IMR-90 (cell line): ENCODE measurements at regions not wholly inside any gene's neighbourhood (a gene's known extent, or its start where the extent isn't known, plus 50 kb on each side); places are given as distances from the start of the nearest gene placed in this dataset.

Source experiments
- ATAC-seq: fragments of 200-7000 bp; cut with Tn5 transposase; 2 replicates; pipeline ENCODE4 v1.9.1; 2020; ENCODE audit warnings: low read depth, mild to moderate bottlenecking, moderate library complexity
- BruUV-seq: library from RNA; stranded (reverse); fragments of 400-500 nt; replicated peaks from 2 replicates; lab custom pipeline; 2021; lab: Mats Ljungman, UMichigan
- CTCF ChIA-PET: fragments of 300-600 bp; formaldehyde crosslinking; extraction: SDS; loops from one replicate; lab custom pipeline; 2021; ENCODE audit warnings: antibody characterized with exemption; lab: Yijun Ruan, JAX
- POLR2A ChIA-PET: fragments of 300-600 bp; sonication (Branson Sonifier 250); formaldehyde crosslinking; loops from one replicate; lab custom pipeline; 2022; ENCODE audit warnings: antibody characterized with exemption; ENCODE audit not compliant: unreplicated experiment; lab: Charles Lee
- DNase-seq: peaks from one replicate; pipeline ENCODE4 v3.0.0; 2013
- H2AFZ ChIP-seq: replicated peaks from 2 replicates; pipeline ENCODE3; 2013; ENCODE audit warnings: low read length, mild to moderate bottlenecking; ENCODE audit not compliant: poor library complexity
- H2AK5ac ChIP-seq: 2 replicates; pipeline ENCODE4 v1.6.1; 2013; ENCODE audit warnings: low read depth, low read length, inconsistent platforms
- H2AK9ac ChIP-seq: replicated peaks from 2 replicates; pipeline ENCODE3; 2013; ENCODE audit warnings: mild to moderate bottlenecking, low read depth, low read length, moderate library complexity; ENCODE audit not compliant: poor library complexity
- H2BK120ac ChIP-seq: 2 replicates; pipeline ENCODE4 v1.6.1; 2013; ENCODE audit warnings: low read depth, low read length, inconsistent platforms
- H2BK15ac ChIP-seq: 3 replicates; pipeline ENCODE4 v1.6.1; 2013; ENCODE audit warnings: low read depth, low read length, inconsistent platforms
- H2BK20ac ChIP-seq: 2 replicates; pipeline ENCODE4 v1.6.1; 2013; ENCODE audit warnings: low read depth, mild to moderate bottlenecking, inconsistent platforms, low read length, moderate library complexity
- H2BK5ac ChIP-seq: 2 replicates; pipeline ENCODE4 v1.6.1; 2013; ENCODE audit warnings: mild to moderate bottlenecking, low read depth, low read length, inconsistent platforms; ENCODE audit not compliant: poor library complexity, severe bottlenecking
- H3K14ac ChIP-seq: replicated peaks from 2 replicates; pipeline ENCODE4 v1.6.1; 2013; ENCODE audit warnings: low read depth, low read length, inconsistent platforms
- H3K18ac ChIP-seq: 2 replicates; pipeline ENCODE4 v1.6.1; 2013; ENCODE audit warnings: low read depth, low read length, control low read depth
- H3K23ac ChIP-seq: 2 replicates; pipeline ENCODE4 v1.6.1; 2013; ENCODE audit warnings: low read depth, low read length, inconsistent platforms
- H3K27ac ChIP-seq: 2 replicates; pipeline ENCODE4 v1.5.1; 2013; ENCODE audit warnings: mild to moderate bottlenecking, control low read depth, low read length; ENCODE audit not compliant: insufficient read depth
- H3K27me3 ChIP-seq: 2 replicates; pipeline ENCODE4 v1.6.1; 2013; ENCODE audit warnings: low read length; ENCODE audit not compliant: control insufficient read depth, insufficient read depth
- H3K36me3 ChIP-seq: 2 replicates; pipeline ENCODE4 v1.6.1; 2013; ENCODE audit warnings: low read length, mixed read lengths; ENCODE audit not compliant: control insufficient read depth, insufficient read depth
- H3K4ac ChIP-seq: 2 replicates; pipeline ENCODE4 v1.6.1; 2013; ENCODE audit warnings: low read depth, low read length, inconsistent platforms
- H3K4me1 ChIP-seq: 2 replicates; pipeline ENCODE4 v1.6.1; 2013; ENCODE audit warnings: low read length, mixed read lengths; ENCODE audit not compliant: control insufficient read depth, insufficient read depth
- H3K4me2 ChIP-seq: 2 replicates; pipeline ENCODE4 v1.6.1; 2013; ENCODE audit warnings: low read depth, mild to moderate bottlenecking, control low read depth, low read length, moderate library complexity
- H3K4me3 ChIP-seq: 2 replicates; pipeline ENCODE4 v1.5.1; 2013; ENCODE audit warnings: low read depth, mild to moderate bottlenecking, control low read depth, low read length, moderate library complexity; ENCODE audit not compliant: insufficient read depth
- H3K56ac ChIP-seq: 2 replicates; pipeline ENCODE4 v1.6.1; 2013; ENCODE audit warnings: low read length, inconsistent platforms; ENCODE audit not compliant: insufficient read depth; ENCODE audit errors: extremely low read depth
- H3K79me1 ChIP-seq, 2 experiments: 2 replicates each; pipeline ENCODE4 v1.6.1; 2013; ENCODE audit warnings: low read length in 2 of 2, inconsistent platforms in 1 of 2, low read depth in 1 of 2
- H3K9ac ChIP-seq: 2 replicates; pipeline ENCODE4 v1.6.1; 2013; ENCODE audit warnings: low read depth, low read length, control low read depth
- H3K9me1 ChIP-seq: 2 replicates; pipeline ENCODE4 v1.6.1; 2013; ENCODE audit warnings: low read length, inconsistent platforms; ENCODE audit not compliant: insufficient read depth
- H3K9me3 ChIP-seq: 2 replicates; pipeline ENCODE4 v1.6.1; 2013; ENCODE audit warnings: low read length; ENCODE audit not compliant: control insufficient read depth, insufficient read depth
- H4K20me1 ChIP-seq: 2 replicates; pipeline ENCODE4 v1.6.1; 2013; ENCODE audit warnings: low read length, inconsistent platforms; ENCODE audit not compliant: insufficient read depth
- H4K5ac ChIP-seq: 2 replicates; pipeline ENCODE4 v1.6.1; 2013; ENCODE audit warnings: mild to moderate bottlenecking, low read depth, low read length, control low read depth
- H4K8ac ChIP-seq, 2 experiments: 2 replicates each; pipeline ENCODE4 v1.6.1; 2013; ENCODE audit warnings: low read depth in 2 of 2, low read length in 2 of 2, control low read depth in 1 of 2, inconsistent platforms in 1 of 2
- H4K91ac ChIP-seq: 2 replicates; pipeline ENCODE4 v1.6.1; 2013; ENCODE audit warnings: low read depth, low read length, inconsistent platforms; ENCODE audit not compliant: insufficient read depth
- USF2 ChIP-seq: fragments of 150-350 bp; IDR thresholded peaks from 2 replicates; pipeline ENCODE4 v1.6.1; 2017; ENCODE audit warnings: mild to moderate bottlenecking, antibody characterized with exemption, low read length, low read depth
- WGBS, 2 experiments: methylation state at CpG; one replicate each; pipeline versions ENCODE4 v1.1.5 to v1.1.7; 2013; ENCODE audit warnings: missing lambda C conversion rate in 2 of 2; ENCODE audit not compliant: insufficient read length in 1 of 2; ENCODE audit errors: extremely low coverage in 2 of 2; 5-methylcytosine and 5-hydroxymethylcytosine counted together
- dilution Hi-C: fragments of 300-500 bp; cut with HindIII; formaldehyde crosslinking; loops from one replicate; pipeline ENCODE4 v1.14.3; 2018; ENCODE audit warnings: low sequenced_read_pairs; ENCODE audit not compliant: unreplicated experiment
- in situ Hi-C: fragments of 300-500 bp; cut with MboI; formaldehyde crosslinking; loops from 3 replicates; pipeline ENCODE4 v1.14.3; 2019; ENCODE audit warnings: low sequenced_read_pairs, inconsistent platforms, mixed read lengths
- intact Hi-C: fragments of 100-400 bp; cut with micrococcal nuclease; formaldehyde crosslinking; loops from 2 replicates; pipeline ENCODE4 v1.10.0; 2022

- no peak overlapping the region for H2BK15ac ChIP-seq
- no peak overlapping the region for H3K56ac ChIP-seq
- no peak overlapping the region for H2BK120ac ChIP-seq
- in situ Hi-C loops = no loop called here
- dilution Hi-C loops = no loop called here
- intact Hi-C loops = no loop called here
- H4K5ac ChIP-seq = no peak overlapping the region
- no peak overlapping the region for H3K27ac ChIP-seq
- H3K23ac ChIP-seq = no peak overlapping the region
- ATAC-seq = no peak
- ChIA-PET CTCF (no interaction called here), POLR2A (no interaction called here)
- no peaks in the 10 kb centered on the region for H3K4me1 ChIP-seq
- H3K36me3 ChIP-seq = no peaks in the 10 kb centered on the region
- no peak for DNase-seq
- H4K8ac ChIP-seq = no peak overlapping the region
- H3K18ac ChIP-seq = no peak overlapping the region
- no peaks in the 10 kb centered on the region for H3K79me1 ChIP-seq
- no peak overlapping the region for H3K4ac ChIP-seq
- H3K27me3 ChIP-seq = no peaks in the 10 kb centered on the region
- H4K20me1 ChIP-seq = no peaks in the 10 kb centered on the region
- H4K91ac ChIP-seq = no peak overlapping the region
- H2BK5ac ChIP-seq = no peak overlapping the region
- H3K9me3 ChIP-seq = peaks cover 66% of the 10 kb centered on the region
- H3K4me2 ChIP-seq = no peak overlapping the region
- H2BK20ac ChIP-seq = no peak overlapping the region
- H3K4me3 ChIP-seq = no peak overlapping the region
- BruUV-seq = no TSS peak
- WGBS, 2 experiments = no CpG with 5 or more reads among the region's 9 CpGs
- H2AK5ac ChIP-seq = no peak overlapping the region
- no peak overlapping the region for H2AK9ac ChIP-seq
- H2AFZ ChIP-seq = no peak overlapping the region
- no peak overlapping the region for H3K9ac ChIP-seq
- H3K14ac ChIP-seq = no peak overlapping the region
- no peak for TF ChIP-seq USF2
- H3K9me1 ChIP-seq = no peaks in the 10 kb centered on the region
Observed at GRCh38 chr13:112245989-112246388, 130.2 kb upstream of the SPACA7 start.
